SHP77 (cell line): ENCODE measurements at regions not wholly inside any gene's neighbourhood (a gene's known extent, or its start where the extent isn't known, plus 50 kb on each side); places are given as distances from the start of the nearest gene placed in this dataset.
"Not testable (repeated sequence)": the region's sequence is repeated elsewhere in the genome, so short reads cannot be mapped to it uniquely, and the experiment has no call there.

Experiments
- DNase-seq, 2 experiments: peaks; one replicate each; lab custom pipeline; 2025; lab: John Stamatoyannopoulos, UW

DNA sequence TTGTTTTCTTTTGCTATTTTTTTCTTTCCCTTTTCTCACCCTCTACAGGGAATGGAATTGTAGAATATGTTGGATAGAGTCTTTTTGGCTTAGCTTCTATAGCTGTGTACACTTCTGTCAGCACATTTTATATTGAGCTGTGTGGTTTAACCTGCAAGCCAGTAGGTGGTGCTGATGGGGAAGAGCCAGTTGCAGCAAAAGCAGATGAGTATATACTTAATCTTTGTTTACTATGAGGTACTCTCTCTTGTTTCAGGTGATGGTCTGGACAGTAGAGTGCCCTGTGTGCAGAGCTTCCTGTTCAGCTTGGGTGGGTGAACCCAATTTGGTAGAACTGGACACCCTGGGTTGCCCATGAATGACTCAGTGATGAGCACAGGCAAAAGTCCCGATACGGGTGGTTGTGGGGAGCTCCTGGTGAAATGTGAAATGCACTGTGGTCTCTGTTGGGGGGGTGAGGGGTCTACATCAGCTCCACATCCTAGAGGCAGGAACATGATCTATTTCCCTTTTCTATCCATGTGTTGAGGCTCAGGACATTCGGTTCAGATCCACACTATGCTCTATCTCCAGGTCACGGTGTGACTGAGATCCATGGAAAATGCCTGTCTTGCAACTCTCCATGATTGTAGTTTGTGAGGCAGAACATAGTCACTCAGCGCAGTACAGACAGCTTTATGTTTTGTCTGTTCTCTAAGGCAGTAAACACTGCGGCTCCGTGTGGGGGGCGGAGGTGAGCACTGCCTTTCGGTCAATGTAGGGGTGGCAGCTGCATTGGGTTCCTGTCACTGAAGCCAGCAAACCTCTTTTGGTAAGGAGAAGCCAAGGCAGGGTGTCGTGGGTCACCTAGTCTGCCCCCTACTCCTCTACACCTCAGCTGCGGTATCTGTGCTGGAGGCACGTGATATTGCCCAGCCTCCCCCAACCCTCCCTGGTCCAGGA is 353.2 kb downstream of the PRR16 start:
- DNase-seq: peak in 1 of 2 experiments; percentile 30

DNA sequence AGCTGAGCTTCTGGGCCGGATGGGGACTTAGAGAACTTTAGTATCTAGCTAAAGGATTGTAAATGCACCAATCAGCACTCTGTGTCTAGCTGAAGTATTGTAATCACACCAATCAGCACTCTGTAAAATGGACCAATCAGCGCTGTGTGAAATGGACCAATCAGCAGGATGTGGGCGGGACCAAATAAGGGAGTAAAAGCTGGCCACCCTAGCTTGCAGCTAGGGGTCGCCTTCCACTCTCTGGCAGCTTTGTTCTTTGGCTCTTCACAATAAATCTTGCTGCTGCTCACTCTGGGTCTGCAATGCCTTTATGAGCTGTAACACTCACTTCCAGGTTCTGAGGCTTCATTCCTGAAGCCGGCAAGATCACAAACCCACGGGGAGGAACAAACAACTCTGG is 354.0 kb downstream of the PRR16 start:
- DNase-seq: no peak

DNA sequence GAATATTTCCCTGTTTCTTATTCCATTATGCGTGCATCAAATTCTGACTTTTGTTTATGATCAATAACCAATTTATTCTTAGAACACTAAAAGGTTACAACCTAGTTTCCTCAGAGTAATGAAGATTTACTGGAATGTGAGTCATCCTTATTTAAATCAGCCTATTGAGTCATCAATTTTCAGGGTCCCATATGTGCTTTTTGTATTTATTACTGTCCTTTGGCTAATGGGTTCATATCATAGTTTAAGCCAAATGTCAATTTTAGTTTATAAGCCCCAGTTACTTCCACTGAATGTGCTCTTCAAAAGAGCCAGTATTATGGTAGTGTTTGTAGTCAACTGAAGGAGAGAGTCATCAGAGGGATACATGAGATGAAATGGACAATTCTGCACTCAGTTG is 359.2 kb downstream of the PRR16 start:
- no peak for DNase-seq

DNA sequence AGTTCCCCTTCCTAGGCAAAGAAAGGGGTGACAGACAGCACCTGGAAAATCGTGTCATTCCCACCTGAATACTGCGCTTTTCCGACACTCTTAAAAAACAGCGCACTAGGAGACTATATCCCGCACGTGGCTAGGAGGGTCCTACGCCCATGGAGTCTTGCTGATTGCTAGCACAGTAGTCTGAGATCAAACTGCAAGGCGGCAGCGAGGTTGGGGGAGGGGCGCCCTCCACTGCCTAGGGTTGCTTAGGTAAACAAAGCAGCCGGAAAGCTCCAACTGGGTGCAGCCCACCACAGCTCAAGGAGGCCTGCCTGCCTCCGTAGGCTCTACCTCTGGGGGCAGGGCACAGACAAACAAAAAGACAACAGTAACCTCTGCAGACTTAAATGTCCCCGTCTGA is 367.5 kb downstream of the PRR16 start:
- not testable (repeated sequence) for DNase-seq

DNA sequence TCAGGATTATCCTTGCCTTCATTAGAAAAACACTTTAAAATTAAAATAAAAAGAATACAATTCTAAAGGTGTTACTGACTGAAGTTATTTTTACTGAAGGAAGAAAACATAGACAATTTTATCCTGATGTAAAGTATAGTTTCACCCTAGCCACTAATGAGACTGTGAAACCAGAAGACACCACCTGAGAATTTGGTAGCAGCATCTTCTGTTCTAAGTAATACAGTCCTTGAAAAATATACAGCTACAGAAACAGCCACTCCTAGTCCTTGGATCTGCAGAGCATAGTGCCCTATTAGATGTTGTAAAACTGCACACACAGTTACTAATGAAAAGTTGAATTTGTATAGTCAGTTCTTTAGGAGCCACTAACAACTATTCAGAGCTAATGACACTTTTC is 377.7 kb downstream of the PRR16 start:
- DNase-seq: no peak

DNA sequence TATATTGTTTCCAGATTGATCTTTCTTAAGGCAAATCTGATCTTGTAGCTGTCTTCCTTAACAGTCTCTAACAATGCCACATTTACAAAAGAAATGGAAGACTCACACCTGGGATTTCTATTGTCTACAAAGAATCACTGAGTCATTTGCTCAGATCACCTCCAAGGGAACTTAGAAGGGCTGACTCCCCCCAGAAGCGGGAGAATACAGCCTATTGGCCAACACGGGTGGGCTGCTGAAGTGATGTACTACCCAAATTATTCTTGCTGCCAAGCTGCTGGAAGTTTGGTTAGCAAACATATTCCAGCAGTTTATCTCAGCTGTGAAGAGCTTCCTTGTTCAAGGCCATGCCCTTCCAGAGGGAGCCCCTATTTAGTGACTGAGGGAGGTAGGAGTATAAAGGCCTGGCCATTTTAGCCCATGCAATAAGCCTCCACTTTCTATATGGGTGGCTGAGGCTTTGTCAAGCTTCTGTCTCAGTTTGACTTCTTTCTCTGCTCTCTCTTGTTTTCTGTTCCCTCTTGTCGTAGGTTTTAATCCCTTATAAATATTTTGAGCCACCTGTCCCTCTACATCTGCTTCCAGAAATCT is 379.4 kb downstream of the PRR16 start:
- no peak for DNase-seq

DNA sequence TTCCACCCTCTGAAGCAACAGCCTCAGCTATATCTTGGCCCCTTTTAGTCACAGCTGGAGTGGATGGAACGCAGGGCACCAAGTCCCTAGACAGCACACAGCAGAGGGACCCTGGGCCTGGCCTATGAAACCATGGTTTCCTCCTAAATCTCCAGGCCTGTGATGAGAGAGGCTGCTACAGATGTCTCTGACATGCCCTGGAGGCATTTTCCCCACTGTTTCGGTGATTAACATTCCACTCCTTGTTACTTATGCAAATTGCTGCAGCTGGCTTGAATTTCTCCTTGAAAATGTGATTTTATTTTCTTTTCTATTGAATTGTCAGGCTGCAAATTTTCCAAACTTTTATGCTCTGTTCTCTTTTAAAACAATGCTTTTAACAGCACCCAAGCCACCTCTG is 384.8 kb downstream of the PRR16 start:
- DNase-seq: no peak

DNA sequence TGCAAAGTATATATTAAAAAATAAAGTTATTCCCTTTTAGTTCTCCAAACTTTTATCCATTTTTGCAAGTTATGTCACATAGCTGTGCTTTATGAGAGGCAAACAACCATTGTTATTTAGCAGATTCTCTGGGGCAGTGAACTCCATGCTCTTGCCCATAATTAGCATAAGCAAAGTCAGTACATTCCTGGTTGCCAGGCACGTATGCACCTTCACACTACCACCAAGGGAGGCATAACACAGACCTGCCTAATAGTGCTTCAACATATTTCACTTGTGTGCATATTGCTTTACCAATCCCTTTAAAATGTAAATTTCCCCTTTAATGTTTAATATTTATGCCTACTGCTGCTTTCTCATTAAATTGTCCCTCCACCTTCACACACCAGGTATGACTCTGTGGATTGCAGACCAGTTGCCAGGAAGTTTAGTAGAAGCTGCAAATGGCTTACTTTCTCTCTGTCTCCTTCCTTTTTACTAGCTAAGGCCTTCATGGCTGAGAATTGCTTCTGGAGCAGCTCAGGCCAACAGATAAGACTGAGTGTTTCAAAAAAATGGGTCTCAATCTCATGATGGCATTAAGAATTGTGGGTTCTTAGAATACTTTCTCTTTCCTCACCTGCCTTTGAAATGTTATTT is 388.2 kb downstream of the PRR16 start:
- DNase-seq: no peak

DNA sequence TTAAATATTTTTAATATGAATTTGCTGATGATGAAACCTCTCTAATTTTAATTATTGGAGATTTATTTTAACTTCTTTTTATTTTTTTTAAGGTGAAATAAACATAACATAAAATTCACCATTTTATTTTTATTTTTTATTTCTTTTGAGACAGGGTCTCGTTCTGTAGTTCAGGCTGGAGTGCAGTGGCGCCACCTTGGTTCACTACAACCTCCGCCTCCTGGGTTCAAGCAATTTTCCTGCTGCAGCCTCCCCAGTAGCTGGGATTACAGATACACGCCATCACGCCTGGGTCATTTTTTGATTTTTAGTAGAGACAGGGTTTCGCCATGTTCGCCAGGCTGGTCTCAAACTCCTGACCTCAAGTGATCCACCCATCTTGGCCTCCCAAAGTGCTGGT is 402.9 kb downstream of the PRR16 start:
- no peak for DNase-seq

DNA sequence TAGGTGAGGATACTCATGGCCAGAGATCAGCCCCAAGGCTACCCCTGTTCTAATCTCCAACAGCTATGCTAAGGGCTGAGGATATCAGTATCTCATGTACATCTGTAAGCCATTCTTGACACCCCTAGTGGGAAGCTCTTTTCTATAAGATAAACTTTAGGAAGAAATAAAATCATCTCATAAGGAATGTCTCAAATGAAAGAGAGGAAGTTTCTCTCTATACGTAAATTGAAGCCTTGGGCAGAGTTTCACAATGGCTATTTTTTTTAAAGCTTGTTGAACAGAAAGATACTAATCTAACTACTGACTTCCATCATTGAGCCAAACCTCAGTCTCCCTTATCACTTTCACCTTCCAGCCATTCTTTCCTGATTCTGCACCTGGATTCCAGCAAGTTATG is 405.7 kb downstream of the PRR16 start:
- DNase-seq: no peak

DNA sequence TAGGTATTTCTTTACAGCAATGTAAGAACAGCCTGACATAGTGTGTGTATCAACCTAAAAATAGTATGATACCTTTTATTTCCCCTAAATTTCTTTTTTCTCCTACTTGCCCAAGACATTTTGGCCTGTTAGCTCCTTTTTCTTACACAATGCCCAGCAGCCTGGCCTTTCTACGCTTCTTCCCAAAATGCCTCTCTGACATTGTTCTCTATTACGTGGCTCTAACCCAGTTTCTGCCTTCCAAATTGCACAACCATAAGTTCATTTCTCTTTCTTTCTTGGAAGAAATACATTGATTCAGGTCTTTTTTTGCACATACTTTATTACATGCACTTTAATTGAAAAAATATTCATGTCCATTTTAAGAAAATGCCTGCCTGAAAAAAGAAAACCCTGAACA is 408.2 kb downstream of the PRR16 start:
- no peak for DNase-seq

DNA sequence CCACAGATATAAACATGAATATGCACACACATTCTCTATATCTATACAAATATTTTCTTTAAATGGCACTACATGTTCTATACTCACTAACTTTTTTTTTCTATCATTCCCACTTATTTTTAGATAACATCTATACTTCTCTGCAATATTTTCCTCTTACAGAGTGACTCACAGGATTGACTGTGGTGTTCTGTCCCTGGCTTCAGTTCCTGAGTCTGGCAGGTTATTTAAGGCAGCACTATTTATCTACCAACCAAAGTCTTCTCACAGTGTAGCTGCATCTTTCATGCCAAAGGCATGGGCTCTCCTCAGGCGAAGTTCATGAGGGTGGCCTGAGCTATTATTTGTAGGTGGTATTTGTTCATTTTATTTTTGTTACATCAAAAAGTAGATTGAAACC is 409.0 kb downstream of the PRR16 start:
- no peak for DNase-seq

DNA sequence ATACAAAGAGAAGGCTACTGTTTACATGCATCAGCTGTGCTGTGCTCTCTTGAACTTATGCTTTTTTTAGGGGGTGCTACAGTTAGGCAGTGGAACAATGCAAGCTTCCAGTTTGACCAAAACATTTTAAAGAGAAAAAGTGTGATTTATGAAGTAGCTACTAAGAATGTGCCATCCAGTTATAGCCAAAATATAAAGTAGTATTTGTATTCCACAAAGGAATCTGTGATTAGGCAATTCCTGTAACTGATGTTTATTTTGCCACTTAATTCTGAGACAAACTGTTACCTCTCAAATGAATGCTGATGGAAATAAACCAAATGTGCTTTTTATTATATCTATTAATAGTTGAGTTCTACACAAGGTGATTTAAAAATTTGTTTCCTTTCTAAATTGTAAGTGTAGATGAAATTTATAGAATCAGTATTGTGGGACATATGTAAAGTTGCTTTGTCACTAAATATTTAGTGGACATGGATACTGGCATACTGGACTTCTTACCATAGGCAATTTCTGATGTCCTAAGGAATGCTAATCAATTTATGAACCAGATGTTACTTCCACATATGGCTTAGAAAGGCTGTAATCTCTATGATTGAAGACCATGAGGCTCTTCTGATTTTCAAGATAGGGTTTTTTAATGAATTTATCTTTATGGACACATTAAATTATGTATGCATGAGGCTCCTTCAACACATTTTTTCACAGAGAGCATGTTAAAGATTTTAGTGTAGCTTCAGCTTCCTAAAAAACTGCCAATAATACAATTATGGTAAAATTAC is 410.2 kb downstream of the PRR16 start:
- DNase-seq: no peak

DNA sequence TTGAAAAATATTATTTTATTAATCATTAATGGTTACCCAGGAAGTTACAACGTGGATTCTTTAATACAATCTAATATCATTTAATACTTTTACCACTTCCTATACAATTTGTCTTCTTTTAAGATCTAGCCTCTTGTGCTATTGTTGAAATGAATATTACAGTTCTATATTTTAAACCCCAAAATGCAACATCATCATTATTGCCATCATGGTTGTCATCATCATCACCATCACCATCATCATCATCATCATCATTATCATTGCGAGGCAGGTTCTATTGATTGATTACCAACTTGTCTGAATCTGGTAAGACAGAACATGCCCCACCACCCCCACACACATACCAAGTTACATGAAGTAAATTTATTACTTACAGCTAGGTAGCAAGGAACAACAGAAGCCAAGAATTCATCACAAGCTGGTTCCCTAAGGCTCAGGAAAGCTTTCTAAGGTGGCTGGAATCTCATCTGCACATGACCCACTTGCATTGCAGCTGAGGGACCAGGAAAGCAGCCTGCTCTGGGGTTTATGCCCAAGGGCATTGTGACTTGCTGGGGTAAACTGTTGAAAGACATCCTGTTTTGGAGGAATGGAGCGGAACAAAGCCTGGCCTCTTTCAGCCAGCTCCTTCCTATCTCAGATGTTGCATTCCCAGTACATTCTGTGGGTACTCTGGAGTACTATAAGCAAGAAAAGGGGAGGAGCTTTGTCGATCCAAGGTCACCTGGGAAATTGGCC is 418.1 kb downstream of the PRR16 start:
- no peak for DNase-seq

DNA sequence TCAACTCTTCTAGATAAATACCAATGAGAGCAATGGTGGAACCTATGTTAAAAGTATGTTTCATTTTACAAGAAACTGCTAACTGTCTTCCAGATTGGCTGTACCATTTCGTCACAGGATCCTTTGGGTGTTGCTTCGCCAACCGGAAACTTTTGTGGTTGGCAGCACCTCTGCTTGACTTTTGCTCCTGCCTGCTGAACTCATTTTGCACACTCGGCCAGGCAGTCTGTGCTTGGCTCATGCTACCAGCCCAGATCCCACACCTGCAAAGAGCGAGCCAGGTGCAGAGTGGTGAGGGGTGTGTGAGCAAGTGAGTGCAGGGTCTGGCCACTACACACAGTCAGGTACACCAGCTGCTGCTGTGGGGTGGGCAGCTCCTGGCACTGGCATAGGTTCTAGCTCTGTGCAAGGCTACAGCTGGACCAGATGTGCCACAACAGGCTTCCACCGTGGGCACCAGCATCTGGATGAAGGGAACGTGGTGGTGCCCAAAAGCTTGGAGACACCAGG is 422.3 kb downstream of the PRR16 start:
- no peak for DNase-seq

DNA sequence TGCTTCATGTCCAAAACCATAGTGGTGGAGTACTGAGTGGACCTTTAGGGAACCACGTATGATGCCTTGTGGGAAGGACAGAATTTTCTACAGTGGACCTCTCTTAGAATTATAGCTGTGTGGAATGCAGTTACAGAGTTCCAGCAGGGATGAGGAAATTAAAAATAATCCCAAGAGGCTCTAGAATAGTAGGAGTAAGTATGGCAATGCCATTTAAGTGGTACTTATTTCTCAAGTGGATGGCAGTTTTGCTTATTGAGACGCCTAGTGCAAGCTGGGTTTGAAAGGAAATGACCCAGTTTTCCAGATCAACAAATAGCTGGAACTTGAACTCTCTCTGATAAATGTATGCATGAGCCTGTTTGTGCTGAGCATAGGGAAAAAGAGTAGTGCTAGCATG is 431.6 kb downstream of the PRR16 start:
- no peak for DNase-seq

DNA sequence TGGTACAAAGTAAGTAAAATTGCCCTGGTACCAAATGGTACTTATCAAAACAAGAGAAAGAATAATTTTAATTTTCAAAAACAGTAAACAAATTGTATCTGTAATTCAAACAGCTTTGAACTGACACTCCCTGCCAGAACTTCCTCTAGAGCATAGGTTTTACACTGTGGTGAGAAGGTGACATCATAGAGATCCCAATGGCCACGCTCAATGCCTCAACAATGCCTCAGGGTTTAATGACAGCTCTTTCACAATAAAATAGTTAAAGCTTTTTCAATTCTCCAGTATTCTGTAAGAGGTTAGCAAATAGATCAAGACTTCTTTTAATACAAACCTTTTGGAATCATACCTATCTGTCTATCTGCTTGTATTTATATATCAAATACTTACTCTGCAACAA is 437.1 kb downstream of the PRR16 start:
- DNase-seq: no peak

DNA sequence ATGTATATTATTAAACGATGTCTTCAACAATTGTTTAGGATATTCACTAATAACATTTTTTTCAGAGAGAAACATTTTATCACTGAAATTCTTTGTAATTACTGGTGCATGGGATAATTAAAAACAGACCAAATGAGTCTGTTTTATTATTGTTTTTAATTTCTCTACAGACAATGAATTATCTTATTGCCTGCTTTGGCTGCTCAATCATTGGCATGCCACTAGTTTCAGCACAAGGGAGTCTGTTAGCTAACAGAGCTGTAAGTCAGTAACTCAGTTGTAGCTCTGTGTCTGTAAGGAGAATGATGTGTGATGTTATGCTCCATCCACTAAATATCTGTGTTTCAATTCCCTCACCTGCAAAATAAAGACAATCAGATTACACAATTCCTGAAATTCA is 443.9 kb downstream of the PRR16 start:
- DNase-seq: no peak

DNA sequence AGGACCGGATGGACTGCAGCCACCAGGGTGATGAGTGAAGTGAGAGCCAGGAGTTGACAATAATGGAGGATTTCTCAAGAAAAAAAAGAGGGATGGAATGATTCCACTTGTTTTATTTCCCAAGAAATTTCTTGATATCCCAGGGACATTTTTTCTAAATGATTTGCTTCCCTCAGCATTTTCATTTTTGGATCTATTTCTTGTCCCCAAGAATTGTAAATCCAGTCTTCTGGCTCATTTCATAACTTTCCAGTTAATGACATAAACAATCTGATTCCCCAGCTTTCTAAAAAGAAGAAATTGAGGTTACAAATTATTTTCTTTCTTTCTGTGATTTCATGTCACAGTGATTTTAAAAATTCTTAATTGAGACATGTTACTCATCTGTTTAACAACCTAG is 446.5 kb downstream of the PRR16 start:
- DNase-seq: no peak

DNA sequence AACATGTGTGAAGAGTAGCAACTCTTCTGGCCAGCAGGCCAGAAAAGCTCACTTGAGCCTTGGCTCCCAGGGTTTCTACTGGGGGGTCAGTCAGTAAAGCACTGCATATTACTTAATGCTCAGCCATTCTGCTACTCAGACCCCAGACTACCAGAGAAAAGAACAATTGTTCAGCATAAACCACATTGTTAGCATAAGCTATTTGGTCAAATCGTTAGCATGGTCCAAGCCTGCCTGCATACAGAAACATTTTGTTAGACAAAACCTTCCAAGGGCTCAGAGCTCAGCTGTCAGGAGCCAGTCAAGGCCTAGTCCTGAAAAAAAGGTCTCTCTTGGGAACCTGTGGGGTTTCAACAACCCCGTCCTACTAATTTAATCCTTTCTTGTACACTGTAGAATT is 449.3 kb downstream of the PRR16 start:
- no peak for DNase-seq

DNA sequence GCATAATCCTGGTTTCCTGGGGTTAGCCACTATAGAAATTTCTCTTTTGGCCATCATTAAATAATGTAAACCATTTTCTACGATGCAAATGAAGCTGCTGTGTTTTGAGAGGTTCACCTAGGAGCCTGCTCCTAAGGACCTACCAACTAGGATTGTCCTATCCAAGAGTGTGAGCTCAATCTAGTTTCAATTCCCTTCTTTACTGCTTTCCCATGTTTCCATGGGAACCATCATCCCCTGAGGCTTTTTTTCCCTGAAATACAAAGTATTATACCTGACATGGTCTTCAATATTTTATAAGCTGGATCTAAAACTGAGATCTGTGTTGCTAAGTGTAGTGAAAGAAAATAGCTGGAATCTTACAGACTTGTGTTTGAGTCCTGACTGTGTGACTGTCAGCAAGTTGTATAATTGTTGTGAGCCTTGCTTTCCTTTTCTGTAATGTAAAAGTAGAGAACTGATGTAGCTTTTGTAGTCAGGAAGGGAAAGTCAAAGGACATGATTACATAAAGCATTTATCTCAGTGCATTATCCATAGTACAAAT is 453.2 kb downstream of the PRR16 start:
- no peak for DNase-seq
